ENCODE measurements at regions not wholly inside any gene's neighbourhood (a gene's known extent, or its start where the extent isn't known, plus 50 kb on each side); places are given as distances from the start of the nearest gene placed in this dataset.

DNA sequence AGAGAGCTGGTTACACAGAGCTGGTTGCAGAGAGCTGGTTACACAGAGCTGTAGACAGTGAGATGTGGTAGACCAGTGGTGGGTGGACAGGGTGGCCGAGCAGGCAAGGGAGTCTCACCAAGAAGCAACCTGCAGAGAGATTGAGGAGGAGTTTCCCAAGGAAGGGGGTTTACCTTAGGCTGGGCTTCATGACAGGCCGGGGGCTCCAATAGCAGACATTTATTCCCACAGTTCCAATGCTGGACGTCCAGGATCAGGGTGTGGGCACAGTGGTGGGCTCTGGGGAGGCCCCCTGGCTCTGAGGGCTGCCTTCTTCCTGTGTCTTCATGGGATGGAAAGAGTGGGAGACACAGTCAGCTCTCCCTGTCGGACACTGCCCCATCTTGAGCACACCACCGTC, 386.9 kb upstream of the IRX4 start:
- no peak for DNase-seq (ENCODE audit: extremely low read depth, low read depth)
- H3K4me3 ChIP-seq (replicated peaks; ENCODE audit: low read depth, low read length), result no peak overlapping the region
- TF ChIP-seq, protein P1, sequence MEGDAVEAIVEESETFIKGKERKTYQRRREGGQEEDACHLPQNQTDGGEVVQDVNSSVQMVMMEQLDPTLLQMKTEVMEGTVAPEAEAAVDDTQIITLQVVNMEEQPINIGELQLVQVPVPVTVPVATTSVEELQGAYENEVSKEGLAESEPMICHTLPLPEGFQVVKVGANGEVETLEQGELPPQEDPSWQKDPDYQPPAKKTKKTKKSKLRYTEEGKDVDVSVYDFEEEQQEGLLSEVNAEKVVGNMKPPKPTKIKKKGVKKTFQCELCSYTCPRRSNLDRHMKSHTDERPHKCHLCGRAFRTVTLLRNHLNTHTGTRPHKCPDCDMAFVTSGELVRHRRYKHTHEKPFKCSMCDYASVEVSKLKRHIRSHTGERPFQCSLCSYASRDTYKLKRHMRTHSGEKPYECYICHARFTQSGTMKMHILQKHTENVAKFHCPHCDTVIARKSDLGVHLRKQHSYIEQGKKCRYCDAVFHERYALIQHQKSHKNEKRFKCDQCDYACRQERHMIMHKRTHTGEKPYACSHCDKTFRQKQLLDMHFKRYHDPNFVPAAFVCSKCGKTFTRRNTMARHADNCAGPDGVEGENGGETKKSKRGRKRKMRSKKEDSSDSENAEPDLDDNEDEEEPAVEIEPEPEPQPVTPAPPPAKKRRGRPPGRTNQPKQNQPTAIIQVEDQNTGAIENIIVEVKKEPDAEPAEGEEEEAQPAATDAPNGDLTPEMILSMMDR (IDR thresholded peaks at IDR 0.05; ENCODE audit: low read depth, low read length, missing control alignments), result no peak

DNA sequence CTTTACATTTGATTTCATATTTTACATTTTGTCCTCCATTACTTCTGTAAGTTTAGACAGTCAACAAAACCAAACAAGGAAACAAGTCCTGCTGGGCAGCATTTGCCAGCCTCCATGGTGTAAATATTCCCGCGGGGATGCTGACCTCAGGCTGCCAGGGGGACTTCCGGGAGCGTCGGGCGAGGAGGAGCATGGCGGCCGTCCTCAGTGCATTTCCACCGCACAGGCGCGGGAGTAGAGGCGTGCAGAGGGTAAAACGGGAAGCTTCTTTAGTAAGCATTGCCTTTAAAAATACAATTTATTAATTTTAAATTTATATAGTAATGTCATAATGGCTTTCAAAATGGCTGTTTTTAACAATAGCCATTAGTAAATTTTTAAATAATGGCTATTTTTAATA, 385.3 kb upstream of the IRX4 start:
- no peak overlapping the region for H3K4me3 ChIP-seq (replicated peaks; ENCODE audit: low read depth, low read length)
- TF ChIP-seq, protein P1 (IDR thresholded peaks at IDR 0.05; ENCODE audit: low read depth, low read length, missing control alignments), result no peak
- DNase-seq (ENCODE audit: extremely low read depth, low read depth), result no peak

DNA sequence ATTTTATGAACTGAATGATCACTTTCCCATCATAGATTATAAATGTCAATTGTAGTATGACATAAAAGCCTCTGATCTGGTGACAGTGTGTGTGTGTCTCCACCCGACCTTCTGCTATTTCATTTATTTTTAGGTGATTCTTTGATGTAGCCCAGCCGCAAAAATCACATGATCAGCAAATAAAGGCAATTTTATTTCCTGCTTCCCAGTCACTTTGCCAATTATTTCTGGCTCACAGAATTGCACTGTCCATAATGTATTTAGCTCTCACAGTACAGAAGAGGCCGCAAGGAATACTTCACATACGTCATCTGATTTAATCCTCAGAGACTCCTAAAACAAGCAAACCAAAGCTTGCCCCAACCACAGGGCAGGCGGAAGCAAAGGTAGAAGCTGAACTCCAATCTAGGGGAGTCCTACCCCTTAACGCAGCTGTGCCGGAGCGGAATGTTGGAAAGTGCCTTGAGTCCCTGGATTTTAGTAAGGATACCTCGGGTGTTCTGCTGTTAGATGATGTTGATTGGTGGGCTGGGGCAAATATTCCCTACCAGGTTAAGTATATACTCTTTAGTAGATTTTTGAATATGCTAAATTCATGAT, 384.0 kb upstream of the IRX4 start:
- TF ChIP-seq, protein P1 (IDR thresholded peaks at IDR 0.05; ENCODE audit: low read depth, low read length, missing control alignments), result no peak
- H3K4me3 ChIP-seq (replicated peaks; ENCODE audit: low read depth, low read length), result no peak overlapping the region
- DNase-seq (ENCODE audit: extremely low read depth, low read depth), result no peak

DNA sequence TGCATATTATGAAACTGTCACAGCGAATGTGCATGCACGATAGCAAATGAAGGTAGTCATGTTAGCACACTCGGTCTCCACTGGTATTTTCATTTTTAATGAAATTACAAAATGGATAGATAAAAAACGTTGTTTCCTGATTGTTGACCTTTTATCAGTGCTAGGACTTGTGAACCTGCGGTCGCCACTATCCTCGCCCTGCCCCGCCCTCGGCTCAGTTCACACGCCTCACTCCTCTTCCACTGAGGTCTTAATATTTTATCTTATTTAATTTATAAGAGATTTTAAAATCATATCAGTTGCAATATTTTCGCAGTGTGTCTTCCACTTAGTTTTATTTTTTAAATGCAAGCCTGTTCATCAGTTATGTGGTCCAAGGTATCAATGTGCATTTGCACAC, 382.6 kb upstream of the IRX4 start:
- TF ChIP-seq, protein P1 (IDR thresholded peaks at IDR 0.05; ENCODE audit: low read depth, low read length, missing control alignments), result no peak
- DNase-seq (ENCODE audit: extremely low read depth, low read depth), result no peak
- H3K4me3 ChIP-seq (replicated peaks; ENCODE audit: low read depth, low read length), result no peak overlapping the region

DNA sequence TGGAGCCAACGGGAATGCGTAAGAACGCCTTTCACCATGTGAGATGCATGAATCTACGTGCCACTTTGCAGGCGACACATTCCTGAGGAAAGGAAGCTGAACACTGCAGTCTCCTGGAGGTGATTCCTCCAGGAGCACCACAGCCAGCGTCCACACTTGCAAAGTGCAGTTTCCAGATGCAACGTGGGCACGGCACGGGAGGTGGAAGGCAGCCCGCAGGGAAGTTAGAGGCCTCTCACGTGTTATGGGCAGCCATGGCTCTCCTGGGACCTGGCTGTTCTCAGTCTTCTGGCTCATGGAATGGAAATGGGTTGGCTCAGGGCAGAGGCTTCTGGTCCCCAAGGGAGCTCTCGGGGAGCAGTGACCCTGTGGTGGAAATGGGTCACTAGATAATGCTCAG, 381.0 kb upstream of the IRX4 start:
- no peak for DNase-seq (ENCODE audit: extremely low read depth, low read depth)
- TF ChIP-seq, protein P1 (IDR thresholded peaks at IDR 0.05; ENCODE audit: low read depth, low read length, missing control alignments), result no peak
- no peak overlapping the region for H3K4me3 ChIP-seq (replicated peaks; ENCODE audit: low read depth, low read length)

DNA sequence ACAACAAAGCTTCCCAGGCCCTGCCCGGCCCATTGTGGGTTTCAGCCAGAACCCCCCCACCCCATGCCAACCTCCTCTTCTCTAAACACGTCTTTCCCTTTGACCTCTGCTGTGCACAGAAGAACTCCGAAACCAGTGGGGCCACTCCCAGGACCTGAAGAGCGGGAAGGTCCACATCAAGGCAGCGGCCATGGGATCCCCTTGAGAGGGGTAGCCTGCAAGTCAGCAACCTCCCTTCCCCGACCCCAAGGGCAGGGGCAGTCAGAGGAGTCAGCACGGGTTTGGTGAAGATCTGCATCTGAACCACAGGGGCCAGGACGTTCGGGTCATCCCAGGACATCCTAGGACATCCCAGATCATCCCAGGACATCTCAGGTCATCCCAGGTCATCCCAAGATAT, 379.9 kb upstream of the IRX4 start:
- TF ChIP-seq, protein P1 (IDR thresholded peaks at IDR 0.05; ENCODE audit: low read depth, low read length, missing control alignments), result no peak
- DNase-seq (ENCODE audit: extremely low read depth, low read depth), result no peak
- H3K4me3 ChIP-seq (replicated peaks; ENCODE audit: low read depth, low read length), result no peak overlapping the region
